Common myeloid progenitor, CD34-positive (primary cell): ENCODE measurements at regions not wholly inside any gene's neighbourhood (a gene's known extent, or its start where the extent isn't known, plus 50 kb on each side); places are given as distances from the start of the nearest gene placed in this dataset.
A peak's percentile ranks its signal among the peaks of the same experiment; 100 is the strongest.

Experiments used
- CTCF ChIA-PET: fragments of 350-600 bp; sonication (Branson Sonifier 250); formaldehyde crosslinking; loops from one replicate; lab custom pipeline; 2021; ENCODE audit warnings: antibody characterized with exemption; lab: Charles Lee
- POLR2A ChIA-PET: fragments of 350-600 bp; sonication (Branson Sonifier 250); formaldehyde crosslinking; loops from one replicate; lab custom pipeline; 2021; ENCODE audit warnings: antibody characterized with exemption; lab: Charles Lee
- DNase-seq, 3 donors: peaks; one replicate each; pipeline versions ENCODE4 v3.0.0 to v3.0.0-alpha.2; 2013
- H3K27ac ChIP-seq, 2 experiments: 1 replicate in 1 of 2; 2 replicates in 1 of 2; pipeline ENCODE4 v1.7.0; 2013; ENCODE audit warnings: inconsistent platforms in 2 of 2, low read length in 2 of 2, mild to moderate bottlenecking in 2 of 2, low read depth in 1 of 2, moderate library complexity in 1 of 2; ENCODE audit not compliant: severe bottlenecking in 2 of 2, insufficient read depth in 1 of 2, poor library complexity in 1 of 2
- H3K27me3 ChIP-seq, 5 experiments: replicated peaks in 2 of 5; 1 replicate in 3 of 5; 2 replicates in 2 of 5; pipeline versions ENCODE4 v1.6.1 to v1.7.0; 2013; ENCODE audit warnings: low read length in 4 of 5, mild to moderate bottlenecking in 2 of 5, moderate library complexity in 2 of 5, inconsistent platforms in 1 of 5; ENCODE audit not compliant: insufficient read depth in 5 of 5, control insufficient read depth in 4 of 5
- H3K36me3 ChIP-seq, 4 experiments: 1 replicate in 2 of 4; 2 replicates in 2 of 4; pipeline versions ENCODE4 v1.6.1 to v1.7.0; 2013; ENCODE audit warnings: low read length in 3 of 4, control low read depth in 1 of 4, mild to moderate bottlenecking in 1 of 4; ENCODE audit not compliant: control insufficient read depth in 4 of 4, insufficient read depth in 4 of 4
- H3K4me1 ChIP-seq, 4 experiments: 1 replicate in 3 of 4; 2 replicates in 1 of 4; pipeline versions ENCODE4 v1.6.1 to v1.7.1; 2013; ENCODE audit warnings: low read length in 3 of 4, mild to moderate bottlenecking in 3 of 4, control low read depth in 1 of 4, inconsistent platforms in 1 of 4, moderate library complexity in 1 of 4; ENCODE audit not compliant: control insufficient read depth in 4 of 4, insufficient read depth in 4 of 4; ENCODE audit errors: control extremely low read depth in 1 of 4
- H3K4me3 ChIP-seq, 7 experiments: 1 replicate in 4 of 7; 2 replicates in 3 of 7; pipeline versions ENCODE4 v1.5.1 to v1.7.0; 2013; ENCODE audit warnings: mild to moderate bottlenecking in 7 of 7, low read length in 6 of 7, moderate library complexity in 6 of 7, inconsistent platforms in 2 of 7, low read depth in 2 of 7, control low read depth in 1 of 7; ENCODE audit not compliant: insufficient read depth in 4 of 7, control insufficient read depth in 1 of 7; ENCODE audit errors: extremely low read depth in 1 of 7
- H3K9me3 ChIP-seq, 5 experiments: 1 replicate in 4 of 5; 2 replicates in 1 of 5; pipeline versions ENCODE4 v1.6.1 to v1.7.1; 2013; ENCODE audit warnings: low read length in 4 of 5, mild to moderate bottlenecking in 2 of 5, inconsistent platforms in 1 of 5, low read depth in 1 of 5, moderate library complexity in 1 of 5; ENCODE audit not compliant: control insufficient read depth in 4 of 5, insufficient read depth in 2 of 5; ENCODE audit errors: control extremely low read depth in 1 of 5
- WGBS: methylation state at CpG from one replicate; pipeline ENCODE4 v1.1.5; 2013; ENCODE audit not compliant: insufficient coverage; 5-methylcytosine and 5-hydroxymethylcytosine counted together

DNA sequence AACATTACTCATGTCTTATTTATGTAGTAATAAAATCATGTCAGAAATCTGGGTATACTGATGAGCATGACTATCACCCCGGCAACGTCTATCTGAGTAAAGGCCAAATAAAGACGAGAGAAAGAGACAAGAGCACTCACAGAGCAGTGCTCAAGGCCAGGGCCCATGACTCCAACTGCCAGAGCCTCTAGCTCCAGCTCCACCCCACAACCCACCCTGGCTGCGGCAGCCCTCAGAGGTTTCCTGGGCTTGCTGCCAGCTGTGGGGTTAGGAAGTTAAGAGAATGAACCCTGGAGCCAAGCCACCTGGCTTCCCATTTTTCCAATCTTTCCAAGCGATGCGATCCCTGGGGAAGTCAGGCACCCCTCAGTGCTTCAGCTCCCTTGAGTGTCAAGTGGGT, 92.0 kb upstream of the PAX1 start:
- no peaks in the 10 kb centered on the region for H3K36me3 ChIP-seq
- H3K27me3 ChIP-seq: peaks cover 0 to 23% (median 4%) of the 10 kb centered on the region in 5 experiments
- no peak overlapping the region for H3K4me3 ChIP-seq
- H3K9me3 ChIP-seq: no peaks in the 10 kb centered on the region
- peak in 2 of 3 donors; percentile 4 to 9 for DNase-seq
- H3K27ac ChIP-seq: no peak overlapping the region
- 61% methylated on average over 3 of the region's 6 CpGs for WGBS
- CTCF ChIA-PET: interaction anchor here (0.9 to 2.3 kb wide), 6 partner anchors 8 to 778 kb away, joined by 3 to 6 read pairs (median 3); no protein-coding TSS in a partner anchor
- POLR2A ChIA-PET: no interaction called here
- no peaks in the 10 kb centered on the region for H3K4me1 ChIP-seq

- 80% methylated on average over 1 of the region's 1 CpG for WGBS
- Histone ChIP-seq H3K27me3 (peaks cover 0 to 34% (median 4%) of the 10 kb centered on the region in 5 experiments), H3K36me3 (no peaks in the 10 kb centered on the region), H3K9me3 (peaks cover 0 to 8% (median 3%) of the 10 kb centered on the region in 5 experiments), H3K27ac (no peak overlapping the region), H3K4me1 (no peaks in the 10 kb centered on the region), H3K4me3 (no peak overlapping the region)
- CTCF ChIA-PET: no interaction called here
- no peak for DNase-seq
- POLR2A ChIA-PET: no interaction called here
These were observed 95.5 kb upstream of the PAX1 start for GRCh38 chr20:21609981-21610380.

- Histone ChIP-seq H3K9me3 (peaks cover 0 to 9% (median 3%) of the 10 kb centered on the region in 5 experiments), H3K36me3 (no peaks in the 10 kb centered on the region)
- POLR2A ChIA-PET: no interaction called here
These were observed 95.4 kb upstream of the NKX2-2 start for GRCh38 chr20:21609221-21609620.

DNA sequence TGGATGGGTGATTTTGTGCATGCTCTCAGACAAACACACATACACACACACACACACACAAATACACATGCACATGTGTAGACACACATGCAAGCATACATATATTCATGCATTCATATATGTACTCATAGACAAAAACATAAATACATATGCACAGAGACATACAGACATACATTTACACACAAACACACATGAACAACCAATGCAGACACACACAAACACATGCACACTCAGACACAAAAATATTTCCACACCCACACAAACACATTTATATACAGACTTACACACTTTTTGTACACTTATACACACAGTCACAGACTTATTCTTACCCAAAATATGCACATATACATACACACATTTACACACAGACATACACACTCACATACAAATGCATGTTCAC, 94.9 kb upstream of the NKX2-2 start:
- DNase-seq: no peak
- ChIA-PET POLR2A (no interaction called here), CTCF (no interaction called here)
- Histone ChIP-seq H3K27me3 (peaks cover 0 to 27% (median 2%) of the 10 kb centered on the region in 5 experiments), H3K36me3 (no peaks in the 10 kb centered on the region), H3K4me3 (no peak overlapping the region), H3K9me3 (peaks cover 0 to 9% (median 3%) of the 10 kb centered on the region in 5 experiments), H3K4me1 (no peaks in the 10 kb centered on the region), H3K27ac (no peak overlapping the region)

More at GRCh38 chr20:21609221-21609620, 95.4 kb upstream of the NKX2-2 start:
- Histone ChIP-seq H3K27me3 (peaks cover 0 to 27% (median 2%) of the 10 kb centered on the region in 5 experiments), H3K4me1 (no peaks in the 10 kb centered on the region), H3K27ac (no peak overlapping the region), H3K4me3 (no peak overlapping the region)
- CTCF ChIA-PET: no interaction called here
- WGBS: 81% methylated on average over 3 of the region's 3 CpGs
- no peak for DNase-seq

DNA sequence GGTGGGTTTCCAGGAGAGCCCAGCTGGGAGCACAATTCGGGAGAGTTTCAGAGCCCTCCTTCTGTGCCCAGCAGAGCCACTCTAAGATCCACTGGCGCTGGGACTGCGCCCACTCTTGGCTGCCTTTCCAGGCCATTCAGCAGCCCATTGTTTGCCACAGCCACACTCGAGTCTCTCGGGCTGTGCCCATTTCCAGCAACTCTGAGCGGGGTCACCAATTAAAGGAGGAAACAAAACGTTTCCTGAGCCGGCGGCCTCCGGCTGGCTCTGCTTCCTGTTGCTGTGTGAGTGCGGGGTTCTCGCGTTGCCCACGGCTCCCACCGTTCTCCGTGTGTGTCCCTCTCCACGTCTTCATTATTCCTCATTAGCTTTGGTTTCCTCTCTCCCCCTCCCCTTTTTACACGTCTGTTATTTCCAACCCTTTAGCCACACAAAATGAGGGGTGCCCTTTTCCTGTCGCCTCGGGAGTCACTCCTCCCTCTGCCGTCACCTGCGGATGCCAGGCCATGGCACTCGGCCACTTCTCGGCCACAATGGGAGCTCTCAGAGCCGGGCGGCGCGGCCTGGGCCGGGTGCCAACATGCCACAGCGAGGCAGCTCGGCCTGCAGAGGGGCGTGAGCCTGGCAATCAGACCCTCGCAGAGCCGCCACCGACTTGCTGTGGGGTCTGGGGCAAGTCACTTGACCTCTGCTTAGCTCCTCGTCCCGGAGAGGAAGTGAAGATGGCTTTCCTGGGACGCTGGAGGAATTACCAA, 94.3 kb upstream of the NKX2-2 start:
- H3K36me3 ChIP-seq: no peaks in the 10 kb centered on the region
- no peak for DNase-seq
- no peaks in the 10 kb centered on the region for H3K4me1 ChIP-seq
- no peak overlapping the region for H3K27ac ChIP-seq
- WGBS: 61% methylated on average over 36 of the region's 38 CpGs
- H3K9me3 ChIP-seq: peaks cover 0 to 9% (median 3%) of the 10 kb centered on the region in 5 experiments
- H3K27me3 ChIP-seq: peaks cover 0 to 27% (median 1%) of the 10 kb centered on the region in 5 experiments
- ChIA-PET POLR2A (no interaction called here), CTCF (no interaction called here)
- no peak overlapping the region for H3K4me3 ChIP-seq

DNA sequence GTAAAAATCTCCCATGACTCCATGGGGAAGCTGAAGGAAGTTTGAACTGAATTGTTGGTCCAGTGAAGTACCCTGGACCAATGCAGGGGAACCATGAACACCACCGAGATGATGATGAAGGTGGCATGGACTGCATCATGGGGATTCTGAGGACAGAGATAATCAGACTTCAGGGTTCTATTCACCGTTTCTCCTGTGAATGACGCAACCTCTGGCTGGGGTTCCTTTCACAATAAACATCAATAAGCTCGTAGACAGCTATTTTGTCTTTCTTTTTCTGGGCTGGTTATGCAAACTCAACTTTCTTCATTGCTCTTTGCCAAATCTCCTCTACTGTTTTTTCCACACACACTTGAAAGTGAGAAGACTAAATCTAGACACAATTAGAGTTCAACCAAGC, 87.9 kb upstream of the NKX2-2 start:
- WGBS: 100% methylated on average over 2 of the region's 4 CpGs
- H3K9me3 ChIP-seq: peaks cover 0 to 16% (median 6%) of the 10 kb centered on the region in 5 experiments
- H3K36me3 ChIP-seq: no peaks in the 10 kb centered on the region
- no peaks in the 10 kb centered on the region for H3K4me1 ChIP-seq
- no peak overlapping the region for H3K4me3 ChIP-seq
- CTCF ChIA-PET: no interaction called here
- POLR2A ChIA-PET: no interaction called here
- no peak for DNase-seq
- H3K27me3 ChIP-seq: peaks cover 0 to 5% (median 1%) of the 10 kb centered on the region in 5 experiments
- no peak overlapping the region for H3K27ac ChIP-seq

- CTCF ChIA-PET: no interaction called here
These were observed 72.8 kb upstream of the NKX2-2 start for GRCh38 chr20:21586682-21587081.

More at GRCh38 chr20:21586682-21587081, 72.8 kb upstream of the NKX2-2 start:
- Histone ChIP-seq H3K4me1 (no peaks in the 10 kb centered on the region), H3K36me3 (no peaks in the 10 kb centered on the region), H3K27me3 (peaks cover 0 to 50% (median 19%) of the 10 kb centered on the region in 5 experiments), H3K27ac (no peak overlapping the region), H3K4me3 (no peak overlapping the region), H3K9me3 (peaks cover 0 to 2% (median 0%) of the 10 kb centered on the region in 5 experiments)
- no peak for DNase-seq
- POLR2A ChIA-PET: no interaction called here
- 76% methylated on average over 4 of the region's 4 CpGs for WGBS
